Testis (tissue), 2 donors: ENCODE measurements at regions not wholly inside any gene's neighbourhood (a gene's known extent, or its start where the extent isn't known, plus 50 kb on each side); places are given as distances from the start of the nearest gene placed in this dataset.

Source experiments
- DNase-seq: peaks from one replicate; pipeline ENCODE4 v3.0.0-alpha.2; 2019
- H3K27ac ChIP-seq, 2 donors: fragments of 200-600 bp; sonication (generic); one replicate each; pipeline ENCODE4 v1.5.1; 2019
- H3K27me3 ChIP-seq: fragments of 200-600 bp; sonication (generic); one replicate; pipeline ENCODE4 v1.5.1; 2019
- H3K36me3 ChIP-seq: fragments of 200-600 bp; sonication (generic); one replicate; pipeline ENCODE4 v1.5.1; 2017; ENCODE audit warnings: low read depth; ENCODE audit errors: missing control alignments
- H3K4me1 ChIP-seq: fragments of 200-600 bp; sonication (generic); one replicate; pipeline ENCODE4 v1.5.1; 2019
- H3K4me3 ChIP-seq, 2 donors: fragments of 200-600 bp; sonication (generic); one replicate each; pipeline ENCODE4 v1.5.1; 2017 to 2019
- H3K9me3 ChIP-seq: fragments of 200-600 bp; sonication (generic); one replicate; pipeline ENCODE4 v1.5.1; 2017
- POLR2A ChIP-seq: fragments of 450-650 bp; IDR thresholded peaks from one replicate; pipeline ENCODE4 v1.6.1; 2017; ENCODE audit warnings: antibody characterized with exemption, mild to moderate bottlenecking, moderate library complexity
- WGBS, 2 donors: methylation state at CpG; one replicate each; pipeline ENCODE4 v1.1.5; 2018; 5-methylcytosine and 5-hydroxymethylcytosine counted together
- intact Hi-C: fragments of 100-400 bp; cut with DNase I; formaldehyde crosslinking; loops from one replicate; pipeline ENCODE4 v1.15.1; 2023; ENCODE audit warnings: low total_unique reads
- TF ChIP-seq, protein P1 (sequence below), 3 experiments: fragments of 450-650 bp in 2 of 3; fragments of 200-600 bp in 1 of 3; sonication (generic) in 1 of 3; IDR thresholded peaks; one replicate each; pipeline ENCODE4 v1.5.1; 2016 to 2019; ENCODE audit warnings: antibody characterized with exemption in 3 of 3, mild to moderate bottlenecking in 2 of 3, moderate library complexity in 1 of 3

DNA sequence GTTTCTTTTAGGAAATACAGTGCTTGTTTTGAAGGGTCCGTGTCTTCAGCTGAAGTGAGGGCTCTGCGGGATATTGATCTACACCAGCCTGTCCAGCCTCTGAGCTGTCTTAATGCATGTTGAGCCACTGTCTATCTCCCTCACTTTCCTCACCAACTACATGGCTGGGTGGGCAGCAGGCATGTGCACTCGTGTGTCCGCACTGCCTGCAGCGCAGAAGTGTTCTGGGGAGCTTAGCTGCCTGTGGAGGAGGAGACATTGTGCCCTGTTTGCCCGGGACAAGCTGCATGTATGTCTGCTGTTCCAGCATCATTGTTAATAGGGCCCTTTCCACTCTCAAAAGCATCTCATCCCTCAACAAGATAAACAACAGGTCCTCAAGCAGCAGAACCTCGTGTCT is 133.1 kb upstream of the EEPD1 start:
- no peaks in the 10 kb centered on the region for H3K9me3 ChIP-seq
- no peaks in the 10 kb centered on the region for H3K36me3 ChIP-seq
- no peak overlapping the region for H3K27ac ChIP-seq
- DNase-seq, result no peak
- no peaks in the 10 kb centered on the region for H3K27me3 ChIP-seq
- H3K4me1 ChIP-seq, result no peaks in the 10 kb centered on the region
- intact Hi-C loops, result no loop called here
- TF ChIP-seq POLR2A, result no peak
- TF ChIP-seq, protein P1, sequence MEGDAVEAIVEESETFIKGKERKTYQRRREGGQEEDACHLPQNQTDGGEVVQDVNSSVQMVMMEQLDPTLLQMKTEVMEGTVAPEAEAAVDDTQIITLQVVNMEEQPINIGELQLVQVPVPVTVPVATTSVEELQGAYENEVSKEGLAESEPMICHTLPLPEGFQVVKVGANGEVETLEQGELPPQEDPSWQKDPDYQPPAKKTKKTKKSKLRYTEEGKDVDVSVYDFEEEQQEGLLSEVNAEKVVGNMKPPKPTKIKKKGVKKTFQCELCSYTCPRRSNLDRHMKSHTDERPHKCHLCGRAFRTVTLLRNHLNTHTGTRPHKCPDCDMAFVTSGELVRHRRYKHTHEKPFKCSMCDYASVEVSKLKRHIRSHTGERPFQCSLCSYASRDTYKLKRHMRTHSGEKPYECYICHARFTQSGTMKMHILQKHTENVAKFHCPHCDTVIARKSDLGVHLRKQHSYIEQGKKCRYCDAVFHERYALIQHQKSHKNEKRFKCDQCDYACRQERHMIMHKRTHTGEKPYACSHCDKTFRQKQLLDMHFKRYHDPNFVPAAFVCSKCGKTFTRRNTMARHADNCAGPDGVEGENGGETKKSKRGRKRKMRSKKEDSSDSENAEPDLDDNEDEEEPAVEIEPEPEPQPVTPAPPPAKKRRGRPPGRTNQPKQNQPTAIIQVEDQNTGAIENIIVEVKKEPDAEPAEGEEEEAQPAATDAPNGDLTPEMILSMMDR (IDR thresholded peaks at IDR 0.05), result no peak
- 86 to 88% methylated on average over 7 of the region's 7 CpGs for WGBS, 2 donors
- no peak overlapping the region for H3K4me3 ChIP-seq

DNA sequence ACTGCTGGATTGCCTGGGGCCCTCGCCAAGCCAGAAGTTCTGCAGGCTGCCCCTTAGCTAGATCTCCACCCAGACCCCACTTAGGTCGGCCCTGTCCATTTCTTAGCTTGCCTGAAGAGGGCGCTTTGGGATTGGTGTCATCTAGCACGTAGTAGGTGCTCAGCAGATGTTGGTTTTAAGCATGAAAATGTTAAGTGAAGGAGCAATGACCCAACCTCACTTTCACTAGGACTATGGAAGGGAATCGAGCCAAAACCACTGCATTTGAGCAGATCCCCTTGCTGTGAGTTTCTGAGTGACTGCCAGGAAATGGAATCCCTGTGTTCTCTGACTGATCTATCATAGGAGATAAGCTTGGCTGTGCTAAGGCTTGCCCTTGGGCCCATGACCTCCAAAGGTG is 131.7 kb upstream of the EEPD1 start:
- WGBS, 2 donors, result 79 to 80% methylated on average over 5 of the region's 5 CpGs
- H3K4me1 ChIP-seq, result no peaks in the 10 kb centered on the region
- no peak overlapping the region for H3K4me3 ChIP-seq
- no peaks in the 10 kb centered on the region for H3K36me3 ChIP-seq
- DNase-seq, result no peak
- H3K27me3 ChIP-seq, result no peaks in the 10 kb centered on the region
- no peak for TF ChIP-seq POLR2A
- TF ChIP-seq, protein P1 (IDR thresholded peaks at IDR 0.05), result peak in 1 of 3 experiments; percentile 20
- intact Hi-C loops, result no loop called here
- no peaks in the 10 kb centered on the region for H3K9me3 ChIP-seq
- H3K27ac ChIP-seq, result no peak overlapping the region

DNA sequence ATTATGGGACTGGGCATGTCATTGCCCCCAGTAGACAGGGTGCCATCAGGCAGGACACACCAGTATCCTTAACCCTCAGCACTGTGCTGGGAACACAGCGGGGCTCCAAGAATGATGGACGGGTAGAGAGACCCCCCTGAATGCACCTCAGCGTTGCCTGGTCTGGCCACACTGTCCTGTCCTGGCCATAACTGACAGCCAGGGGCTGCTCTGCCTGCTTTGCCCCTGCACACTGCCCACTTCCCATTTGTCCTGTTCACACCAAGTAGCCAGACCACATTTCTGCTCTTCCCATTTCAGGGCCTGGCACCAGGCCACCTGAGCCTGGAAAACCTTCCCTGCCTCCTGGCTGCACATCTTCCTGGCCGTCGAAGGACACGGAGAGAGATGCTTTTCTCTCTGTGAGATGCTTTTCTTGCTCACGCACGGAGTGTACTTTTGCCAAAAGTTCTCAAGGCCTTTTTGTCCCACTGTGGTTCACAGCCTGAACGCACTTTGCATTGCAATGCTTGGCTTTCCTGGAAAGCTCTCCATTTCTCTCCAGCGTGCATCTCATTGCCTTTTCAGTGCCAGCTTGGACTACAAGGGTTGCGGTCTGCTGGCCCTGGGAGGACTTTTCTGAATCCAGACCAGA is 131.0 kb upstream of the EEPD1 start:
- no peak overlapping the region for H3K27ac ChIP-seq
- no peaks in the 10 kb centered on the region for H3K27me3 ChIP-seq
- H3K4me3 ChIP-seq, result no peak overlapping the region
- intact Hi-C loops, result no loop called here
- 30 to 35% methylated on average over 8 to 11 of the region's 11 CpGs for WGBS, 2 donors
- H3K36me3 ChIP-seq, result no peaks in the 10 kb centered on the region
- H3K4me1 ChIP-seq, result no peaks in the 10 kb centered on the region
- TF ChIP-seq, protein P1 (IDR thresholded peaks at IDR 0.05), result no peak
- TF ChIP-seq POLR2A, result no peak
- no peaks in the 10 kb centered on the region for H3K9me3 ChIP-seq
- DNase-seq, result peak; percentile 54

DNA sequence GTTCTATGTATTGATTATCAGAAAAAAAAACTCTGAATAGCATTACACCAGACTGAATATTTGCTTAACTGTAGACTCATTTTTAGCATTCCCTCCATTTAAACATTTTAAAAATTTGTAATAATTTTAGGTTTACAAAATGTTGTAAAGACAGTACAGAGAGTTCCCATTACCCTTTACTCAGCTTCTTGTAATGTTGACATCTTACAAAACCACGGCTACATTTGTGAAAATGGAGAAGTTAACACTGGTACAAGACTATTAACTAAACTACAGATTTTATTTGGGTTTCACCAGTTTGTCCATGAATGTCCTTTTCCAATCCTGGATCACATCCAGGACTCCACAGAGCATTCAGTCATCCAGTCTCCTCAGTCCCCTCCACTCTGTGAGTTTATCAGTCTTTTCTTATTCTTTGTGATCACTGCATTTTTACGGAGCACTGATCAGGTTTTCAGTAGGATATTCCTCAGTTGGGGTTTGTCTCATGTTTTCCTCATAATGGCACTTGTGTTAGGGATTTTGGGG is 130.0 kb upstream of the EEPD1 start:
- Histone ChIP-seq H3K36me3 (no peaks in the 10 kb centered on the region), H3K4me1 (no peaks in the 10 kb centered on the region), H3K4me3 (no peak overlapping the region), H3K27me3 (no peaks in the 10 kb centered on the region), H3K27ac (no peak overlapping the region), H3K9me3 (no peaks in the 10 kb centered on the region)
- intact Hi-C loops, result no loop called here
- no peak for DNase-seq
- no peak for TF ChIP-seq POLR2A
- TF ChIP-seq, protein P1 (IDR thresholded peaks at IDR 0.05), result no peak
- 51 to 57% methylated on average over 2 of the region's 2 CpGs for WGBS, 2 donors

DNA sequence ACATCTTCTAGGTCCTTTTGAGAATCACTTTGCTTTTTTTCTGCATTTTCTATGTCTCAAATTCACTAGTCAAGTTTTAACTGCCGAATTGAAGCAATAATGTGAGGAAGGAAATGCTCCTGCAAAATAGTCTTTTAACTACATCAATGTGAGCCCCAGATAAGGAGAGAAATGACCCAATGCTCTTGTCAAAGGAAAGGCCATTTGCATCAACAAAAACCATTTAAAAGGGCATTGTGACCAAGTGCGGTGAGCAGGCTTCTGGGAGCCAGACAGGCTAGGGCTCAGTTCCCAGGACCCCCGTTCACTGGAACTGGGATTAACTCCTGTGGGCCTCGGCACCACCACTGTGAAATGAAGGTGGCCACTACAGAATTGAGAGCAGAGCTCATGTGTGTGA is 127.9 kb upstream of the EEPD1 start:
- 79 to 91% methylated on average over 4 of the region's 4 CpGs for WGBS, 2 donors
- intact Hi-C loops, result no loop called here
- no peak for DNase-seq
- no peaks in the 10 kb centered on the region for H3K36me3 ChIP-seq
- H3K27me3 ChIP-seq, result no peaks in the 10 kb centered on the region
- no peak overlapping the region for H3K27ac ChIP-seq
- no peaks in the 10 kb centered on the region for H3K4me1 ChIP-seq
- H3K4me3 ChIP-seq, result no peak overlapping the region
- TF ChIP-seq, protein P1 (IDR thresholded peaks at IDR 0.05), result no peak
- TF ChIP-seq POLR2A, result no peak
- H3K9me3 ChIP-seq, result no peaks in the 10 kb centered on the region
